Putamen (tissue), 1 donor: ENCODE measurements at regions not wholly inside any gene's neighbourhood (a gene's known extent, or its start where the extent isn't known, plus 50 kb on each side); places are given as distances from the start of the nearest gene placed in this dataset.

Source experiments
- DNase-seq: peaks from one replicate; pipeline ENCODE4 v3.0.0-alpha.2; 2016; ENCODE audit warnings: low spot score

DNA sequence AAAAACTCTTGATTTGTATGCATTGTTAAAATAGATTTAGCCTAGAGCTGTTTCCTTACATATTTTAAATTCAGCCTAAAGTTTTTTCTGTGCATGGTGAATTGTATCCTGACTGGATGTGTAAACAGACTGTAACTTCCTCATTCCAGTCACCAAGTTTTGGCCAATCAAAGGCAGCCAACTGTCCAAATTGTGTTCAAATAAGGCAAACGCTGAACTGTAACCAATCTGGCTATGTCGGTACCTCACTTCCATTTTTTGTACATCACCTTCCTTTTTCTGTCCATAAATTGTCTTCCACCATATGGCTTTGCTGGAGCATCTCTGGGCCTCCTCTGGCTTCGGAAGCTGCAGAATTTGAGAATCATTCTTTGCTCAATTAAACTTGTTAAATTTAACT, 1921.9 kb upstream of the SEL1L start:
- no peak for DNase-seq

DNA sequence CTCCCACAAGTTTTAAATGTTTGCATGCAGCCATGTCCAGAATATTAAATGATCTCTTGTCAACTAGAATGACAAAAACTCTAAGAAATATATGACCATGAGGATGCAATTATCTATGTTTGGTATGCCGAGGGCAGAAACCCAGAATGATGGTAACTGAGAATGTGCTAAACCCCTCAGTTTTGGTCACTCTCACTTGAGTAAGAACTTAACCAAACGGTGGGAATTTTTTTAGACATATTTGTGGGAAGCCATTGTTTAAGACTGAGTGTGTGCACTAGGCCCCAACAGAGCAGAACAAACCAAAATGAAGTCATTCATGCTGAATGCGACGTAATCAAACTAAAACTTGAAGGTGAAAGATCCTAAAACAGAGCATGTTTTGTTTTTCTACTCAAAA, 1927.9 kb upstream of the SEL1L start:
- no peak for DNase-seq

DNA sequence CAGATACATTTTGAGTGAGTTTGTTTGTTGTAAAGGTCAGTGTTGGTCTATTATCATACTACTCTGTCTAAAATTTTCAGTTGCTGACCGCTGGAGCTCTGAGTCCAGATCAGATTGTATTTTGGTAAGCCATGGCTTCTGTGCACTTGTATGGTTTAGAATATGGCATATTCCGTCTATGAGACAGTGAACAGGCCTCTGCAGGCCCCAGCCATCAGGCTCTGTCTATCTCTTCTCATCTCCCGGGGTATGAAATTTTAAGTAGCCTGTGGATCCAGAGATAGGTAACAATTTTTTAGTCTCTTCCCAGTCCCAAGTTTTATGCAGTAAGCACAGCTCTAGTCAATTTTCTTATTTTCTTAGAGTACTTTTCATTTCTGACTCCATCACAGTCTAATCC, 1929.1 kb upstream of the SEL1L start:
- DNase-seq, result no peak

DNA sequence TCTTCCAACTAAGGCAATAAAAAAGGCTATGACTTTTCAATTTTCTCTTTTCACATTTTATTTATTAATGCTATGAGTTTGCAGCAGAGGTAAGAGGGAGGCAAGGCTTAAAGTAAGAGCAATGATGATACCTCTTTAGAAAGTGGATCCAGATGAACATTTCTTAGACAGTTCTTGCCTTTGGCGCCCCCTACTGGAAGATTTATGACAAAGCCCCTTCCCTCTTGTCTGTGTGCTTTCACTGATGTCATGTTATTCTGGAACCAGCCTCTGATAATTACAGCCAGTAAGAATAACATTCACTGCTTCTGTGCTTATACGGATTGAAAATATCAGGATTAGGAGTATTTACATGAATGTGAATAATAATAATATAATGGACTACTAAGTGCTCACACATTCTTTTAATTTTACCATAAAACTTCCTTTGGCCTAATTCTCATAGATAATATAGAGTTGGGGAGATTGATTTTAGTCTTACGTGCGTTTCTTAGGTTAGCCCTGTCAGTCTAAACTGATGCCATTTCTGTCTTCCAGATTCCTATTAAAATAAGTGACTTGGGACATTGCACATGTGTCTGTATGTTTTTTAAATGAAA, 1929.9 kb upstream of the SEL1L start:
- peak; percentile 17 for DNase-seq

DNA sequence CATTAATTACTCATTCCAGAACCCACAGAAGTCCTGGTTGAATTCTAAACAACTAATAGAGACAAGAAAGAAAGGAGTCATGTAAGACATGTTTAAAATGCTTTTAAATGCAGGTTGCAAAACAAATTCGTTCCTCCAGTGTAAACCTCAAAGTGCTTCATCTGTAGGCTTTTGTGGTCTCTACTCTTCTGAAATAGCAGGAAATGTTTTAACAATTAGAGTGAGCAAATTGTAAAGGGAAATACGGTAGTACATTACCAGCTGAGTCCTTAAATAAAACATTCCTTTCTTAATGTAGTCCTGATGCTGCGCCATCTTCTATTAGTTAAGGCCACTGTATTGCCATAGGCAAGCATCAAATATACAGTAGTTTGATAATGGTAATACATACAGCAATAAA, 1934.2 kb upstream of the SEL1L start:
- no peak for DNase-seq

DNA sequence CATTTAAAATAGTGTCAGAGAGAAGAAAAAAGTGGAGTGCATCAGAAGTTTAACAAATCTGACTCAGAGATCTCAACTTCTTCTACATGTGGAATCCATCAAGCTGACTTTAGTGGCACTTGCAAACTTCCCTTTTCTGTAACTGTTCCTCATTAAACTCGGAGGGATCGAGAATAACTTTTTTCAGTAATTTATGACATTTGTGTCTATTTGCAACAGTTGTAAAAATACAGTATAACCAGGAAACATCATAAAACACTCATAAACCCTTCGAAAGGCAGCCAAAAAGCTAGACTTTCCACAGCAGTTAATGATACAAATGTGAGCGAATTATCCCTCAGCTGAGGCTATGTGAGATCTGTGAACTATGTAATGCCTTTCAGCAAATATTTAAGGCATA, 1936.8 kb upstream of the SEL1L start:
- DNase-seq, result no peak

DNA sequence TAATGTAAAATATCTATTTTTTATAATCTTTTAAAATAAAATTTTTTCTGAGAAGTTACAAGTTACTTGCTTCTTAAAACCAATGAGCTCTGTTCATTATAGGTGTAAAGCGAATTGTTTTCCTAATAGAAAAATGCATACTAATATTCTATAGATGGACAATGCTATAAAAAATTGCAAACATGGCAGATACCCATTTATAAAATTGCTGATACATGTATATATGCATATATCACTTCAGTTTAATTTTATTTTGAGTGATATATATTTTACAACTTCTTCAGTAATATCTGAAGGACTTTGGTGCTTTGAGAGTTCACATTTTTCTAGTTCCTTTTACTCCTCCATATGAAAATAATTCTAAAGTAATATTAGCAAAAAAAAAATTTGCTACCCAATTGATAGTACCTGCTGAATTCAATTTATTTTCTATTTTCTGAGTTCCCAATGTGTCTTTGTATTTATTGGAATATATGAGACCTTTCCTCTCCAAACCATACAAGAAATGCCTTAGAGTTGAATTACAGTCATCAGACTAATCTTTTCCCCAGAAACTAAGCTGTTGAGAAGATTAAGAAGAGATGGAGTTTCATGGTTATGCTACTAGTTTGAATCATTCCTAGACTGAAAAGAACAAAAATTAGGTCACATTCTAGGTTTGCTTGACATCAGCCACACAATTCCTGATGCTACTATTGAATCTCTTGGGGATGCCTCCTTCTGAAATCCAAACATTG, 1937.5 kb upstream of the SEL1L start:
- DNase-seq, result no peak

DNA sequence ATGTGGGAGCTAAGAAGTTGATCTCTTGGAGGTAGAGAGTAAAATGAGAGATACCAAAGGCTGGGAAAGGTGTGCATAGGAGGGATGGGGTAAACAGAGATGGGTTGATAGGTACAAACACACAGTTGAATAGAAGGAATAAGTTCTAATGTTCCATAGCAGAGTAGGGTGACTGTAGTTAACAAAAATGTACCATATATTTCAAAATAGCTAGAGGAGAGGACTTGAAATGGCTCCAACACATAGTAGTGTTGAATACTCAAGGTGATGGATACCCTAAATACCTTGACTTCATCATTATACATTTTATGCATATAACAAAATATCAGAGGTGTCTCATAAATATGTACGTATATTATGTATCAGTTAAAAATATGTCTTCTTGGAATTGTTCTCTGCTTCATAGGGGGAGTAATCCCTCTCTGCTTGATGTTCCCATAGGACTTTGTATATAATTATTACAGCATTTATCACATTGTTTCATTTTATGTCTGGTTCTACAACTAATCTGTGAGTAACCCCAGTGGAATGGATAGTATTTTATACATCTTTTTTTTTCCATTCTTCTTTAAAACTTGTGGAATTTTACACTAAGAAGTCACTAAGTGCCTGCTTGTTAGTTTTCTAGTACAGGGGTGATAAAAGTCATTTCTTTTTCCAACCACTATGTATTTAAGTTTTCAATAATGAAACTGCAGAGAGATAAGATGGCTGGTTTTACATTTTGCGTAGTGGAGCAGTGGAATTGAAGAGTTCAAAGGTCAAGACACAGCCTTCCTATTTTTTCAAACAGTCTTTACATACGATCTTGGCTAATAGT, 1940.0 kb upstream of the SEL1L start:
- DNase-seq, result no peak

DNA sequence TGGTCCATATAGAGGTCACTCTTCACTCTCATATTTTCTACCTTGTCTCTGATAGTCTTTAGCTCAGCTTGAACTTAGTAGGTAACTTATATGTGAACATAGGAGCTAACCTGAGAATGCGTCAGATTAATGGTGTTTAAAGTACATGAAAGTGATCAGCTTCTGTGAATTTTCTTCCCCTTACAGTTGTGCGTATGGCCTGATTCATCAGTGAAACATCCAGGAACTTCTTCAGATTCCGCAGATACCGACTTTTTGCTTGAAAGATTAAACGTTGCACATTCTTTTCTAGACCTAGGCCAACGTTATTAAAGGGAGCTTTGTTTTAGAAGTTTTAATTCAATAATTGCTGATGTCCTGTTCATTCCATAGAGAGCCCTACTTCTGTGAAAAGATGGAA, 1945.1 kb upstream of the SEL1L start:
- no peak for DNase-seq

DNA sequence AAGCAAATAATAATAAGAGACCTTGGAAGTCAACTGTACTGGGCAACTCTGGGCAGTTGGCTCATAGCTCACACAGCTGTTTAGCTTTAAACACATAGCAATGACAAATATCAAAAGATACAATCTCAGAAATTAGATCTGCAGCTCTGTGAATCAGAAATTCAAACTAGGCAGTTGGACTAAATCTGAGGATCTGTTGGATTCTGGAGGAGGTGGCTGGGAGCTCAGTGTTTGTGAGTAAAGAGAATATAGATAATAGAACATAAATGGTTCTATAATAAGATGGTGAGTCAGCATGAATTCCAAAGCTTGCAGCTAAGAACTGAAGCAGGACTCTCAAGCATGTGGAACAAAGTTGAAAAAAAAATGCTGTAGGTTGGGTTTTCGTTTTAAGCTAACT, 1949.4 kb upstream of the SEL1L start:
- no peak for DNase-seq

DNA sequence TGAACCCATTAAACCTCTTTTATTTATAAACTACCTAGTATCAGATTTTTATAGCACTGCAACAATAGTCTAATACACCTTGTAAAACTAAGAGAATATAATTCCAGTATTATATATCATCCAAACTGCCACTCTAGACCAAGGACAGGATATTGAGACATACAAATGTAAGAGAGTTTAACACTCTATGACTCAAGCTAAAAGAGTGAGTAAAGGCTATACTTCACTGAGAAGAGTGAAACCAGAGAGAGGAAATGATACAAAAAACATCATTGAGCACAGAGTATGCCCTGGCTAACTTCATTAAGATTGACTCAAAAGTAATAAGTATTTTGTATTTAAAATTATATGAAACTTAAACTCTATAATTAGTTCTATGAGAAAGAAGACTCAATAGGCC, 1951.9 kb upstream of the SEL1L start:
- DNase-seq, result no peak

DNA sequence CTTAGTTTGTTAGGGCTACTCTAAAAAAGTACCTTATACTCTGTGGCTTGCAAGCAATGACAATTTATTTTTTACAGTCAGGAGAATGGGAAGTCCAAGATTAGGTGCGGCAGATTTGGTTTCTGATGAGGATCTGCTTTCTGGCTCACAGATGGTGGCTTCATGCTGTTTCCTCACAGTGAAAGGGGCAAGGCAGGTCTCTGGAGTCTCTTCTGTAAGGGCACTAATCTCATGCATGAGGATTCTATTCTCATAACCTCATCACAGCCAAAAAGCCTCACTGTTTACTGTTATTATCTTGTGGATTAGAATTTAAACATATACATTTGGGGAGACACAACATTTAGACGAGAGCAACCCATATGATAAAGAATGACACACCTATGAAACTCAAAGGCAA, 1957.4 kb upstream of the SEL1L start:
- DNase-seq, result no peak

DNA sequence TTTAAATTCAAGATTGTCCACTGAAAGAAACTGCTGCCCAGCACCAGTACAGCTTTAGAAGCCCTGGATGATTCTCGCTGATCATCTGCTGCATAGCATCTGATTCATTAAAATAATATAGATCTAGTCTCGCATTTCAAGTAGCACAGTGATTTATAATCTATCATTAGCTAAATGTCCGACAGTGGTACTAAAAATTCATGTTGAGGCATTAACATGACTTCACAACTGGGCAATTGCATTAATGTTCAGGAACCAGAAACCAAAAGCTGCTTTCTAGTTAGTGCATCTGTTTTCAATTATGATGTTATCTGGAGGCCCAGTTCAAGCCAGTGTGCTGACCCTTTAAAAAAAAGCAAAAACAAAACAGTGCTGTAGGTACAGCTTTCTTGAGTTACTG, 1987.2 kb upstream of the SEL1L start:
- no peak for DNase-seq

DNA sequence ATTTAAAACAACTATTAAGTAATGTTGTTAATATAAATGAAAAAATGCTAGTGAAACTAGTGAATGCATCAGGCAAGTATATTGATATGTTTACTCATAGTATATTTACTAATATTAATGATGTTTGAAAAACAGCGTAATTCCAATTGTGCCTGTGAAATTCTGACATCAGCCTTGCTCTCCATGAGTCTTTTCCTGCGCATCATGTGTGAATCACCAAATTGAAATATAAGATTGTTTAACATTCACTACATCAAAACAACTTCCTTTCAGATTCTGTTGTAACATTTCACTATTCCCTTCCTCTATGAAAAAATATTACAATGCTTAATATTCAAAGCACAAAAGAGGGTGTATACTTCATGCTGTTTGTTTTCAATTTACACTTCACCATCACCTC, 1995.9 kb upstream of the SEL1L start:
- DNase-seq, result no peak

DNA sequence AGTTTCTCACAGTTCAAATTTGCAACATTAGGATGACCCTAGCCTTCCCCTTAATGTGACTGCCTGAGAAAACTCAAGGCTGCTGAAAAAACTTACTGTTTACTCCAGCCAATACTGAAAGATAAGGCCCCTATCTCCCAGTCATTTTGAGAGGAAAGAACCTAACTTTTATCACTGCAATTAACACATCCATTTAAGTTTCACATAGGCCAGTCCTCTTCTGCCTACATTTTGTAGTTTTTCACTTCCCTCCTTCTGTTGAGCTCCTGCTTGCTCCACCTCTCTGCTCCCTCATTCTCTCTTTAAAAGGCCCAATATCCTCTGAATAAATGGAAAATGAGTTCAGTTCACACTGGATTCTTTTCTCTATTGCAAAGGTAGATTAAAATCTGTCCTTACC, 1996.2 kb upstream of the FLRT2 start:
- no peak for DNase-seq

DNA sequence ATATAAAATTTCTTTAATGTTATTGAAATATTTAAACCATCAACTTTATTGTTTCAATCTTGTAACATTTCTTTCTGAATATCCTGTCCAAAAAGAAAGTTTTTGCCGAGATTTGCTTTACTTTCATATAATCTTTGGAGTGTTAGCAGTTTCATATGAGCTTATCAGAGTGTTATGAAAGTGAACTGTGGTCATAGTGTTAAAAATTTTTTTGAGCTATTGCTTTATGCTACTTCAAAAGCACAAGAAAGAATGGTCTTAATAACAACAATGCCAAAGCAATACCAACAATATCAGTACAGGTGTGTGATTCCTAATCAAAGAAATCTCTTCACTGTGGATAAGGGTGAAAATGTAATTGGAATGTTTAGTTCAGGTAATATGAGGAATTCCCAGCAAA, 1994.9 kb upstream of the FLRT2 start:
- DNase-seq, result no peak

DNA sequence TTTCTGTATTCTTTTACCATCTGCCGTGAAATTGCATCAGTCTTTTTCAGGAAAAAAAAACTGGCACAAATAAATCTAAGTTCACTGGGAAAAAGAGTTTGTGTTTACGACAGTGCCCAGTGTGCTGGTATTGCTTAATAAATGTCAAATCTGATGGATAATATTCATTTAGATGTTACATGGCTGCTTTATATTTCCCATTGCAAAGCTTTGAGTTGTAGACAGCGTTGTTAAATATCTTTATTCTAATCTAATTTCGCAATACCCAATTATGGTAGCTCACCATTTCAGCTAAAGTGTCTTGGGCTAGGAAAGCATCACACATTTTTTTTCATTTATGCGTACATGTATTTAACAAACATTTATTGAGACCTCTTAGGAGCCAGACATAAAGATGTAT, 1994.5 kb upstream of the FLRT2 start:
- DNase-seq, result no peak

DNA sequence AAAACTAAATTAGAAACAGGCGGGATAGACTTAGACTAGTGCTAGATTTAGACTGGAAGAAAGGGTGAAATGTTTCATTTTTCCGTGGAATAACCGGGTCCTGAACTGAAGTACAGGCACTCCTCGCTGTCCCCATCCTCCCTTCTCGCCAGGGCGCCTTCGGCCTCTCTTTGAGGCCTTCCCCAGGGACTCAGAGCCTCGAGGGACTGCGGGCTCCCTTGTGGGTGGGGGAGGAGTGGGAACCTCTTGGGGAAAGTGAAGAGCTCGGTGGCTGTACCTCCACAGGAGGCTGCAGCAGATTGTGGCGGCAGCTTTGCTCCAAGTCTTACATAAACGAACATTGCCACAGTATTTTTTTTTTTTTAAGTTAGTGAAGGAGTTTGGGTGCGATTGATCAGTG, 1988.8 kb upstream of the FLRT2 start:
- no peak for DNase-seq

DNA sequence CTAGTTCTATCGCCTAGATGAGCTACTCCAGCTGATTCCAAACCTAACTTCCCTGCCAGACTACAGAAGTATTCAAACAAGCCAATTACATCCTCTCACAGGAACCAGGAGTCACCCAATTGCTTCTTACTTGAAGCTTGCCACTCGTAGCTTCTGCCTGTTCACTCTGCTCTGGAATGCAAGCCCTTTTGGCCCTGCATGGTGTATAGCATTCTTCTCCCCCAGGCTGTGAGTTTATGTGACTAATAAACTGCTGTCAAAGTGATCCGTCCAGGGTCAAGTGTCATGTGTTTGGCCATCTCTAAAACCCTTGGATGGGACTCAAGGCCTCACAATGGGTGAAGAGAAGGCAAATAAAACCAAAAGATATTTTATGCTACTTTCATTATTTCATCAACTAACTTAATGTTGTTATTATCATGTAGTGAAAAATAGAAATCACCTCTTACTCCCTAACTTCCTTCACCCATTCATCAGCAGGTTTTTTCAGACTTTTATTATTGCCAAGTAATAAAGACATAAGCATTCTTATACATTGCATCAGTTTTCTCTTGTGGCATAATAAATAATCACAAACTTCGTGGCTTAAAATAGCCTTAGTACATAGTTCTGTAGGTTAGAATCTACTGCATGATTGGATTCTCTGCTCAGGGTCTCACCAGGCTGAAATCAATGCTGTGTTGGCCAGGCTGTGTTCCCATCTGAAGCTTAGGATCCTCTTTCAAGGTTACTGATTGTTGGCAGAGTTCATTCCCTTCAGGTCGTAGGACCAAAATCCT, 1981.7 kb upstream of the FLRT2 start:
- no peak for DNase-seq

DNA sequence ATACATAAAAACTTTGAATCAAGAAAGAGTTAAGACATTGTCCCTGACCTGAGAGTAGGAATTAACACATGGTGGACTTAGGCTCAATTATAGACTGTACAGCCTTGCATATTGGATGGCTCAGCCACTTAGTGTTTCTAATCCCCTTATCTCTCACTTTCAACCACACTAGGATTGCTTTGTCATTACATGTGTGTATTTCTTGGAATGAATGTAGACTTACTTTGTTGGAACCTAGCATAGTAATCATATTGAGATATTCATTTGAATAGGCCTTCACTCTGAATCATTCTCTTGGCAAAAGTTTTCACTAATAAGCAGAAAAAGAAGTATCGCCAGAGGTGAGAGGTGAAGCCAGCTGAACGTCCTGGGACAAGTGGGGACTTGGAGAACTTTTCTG, 1973.9 kb upstream of the FLRT2 start:
- no peak for DNase-seq

DNA sequence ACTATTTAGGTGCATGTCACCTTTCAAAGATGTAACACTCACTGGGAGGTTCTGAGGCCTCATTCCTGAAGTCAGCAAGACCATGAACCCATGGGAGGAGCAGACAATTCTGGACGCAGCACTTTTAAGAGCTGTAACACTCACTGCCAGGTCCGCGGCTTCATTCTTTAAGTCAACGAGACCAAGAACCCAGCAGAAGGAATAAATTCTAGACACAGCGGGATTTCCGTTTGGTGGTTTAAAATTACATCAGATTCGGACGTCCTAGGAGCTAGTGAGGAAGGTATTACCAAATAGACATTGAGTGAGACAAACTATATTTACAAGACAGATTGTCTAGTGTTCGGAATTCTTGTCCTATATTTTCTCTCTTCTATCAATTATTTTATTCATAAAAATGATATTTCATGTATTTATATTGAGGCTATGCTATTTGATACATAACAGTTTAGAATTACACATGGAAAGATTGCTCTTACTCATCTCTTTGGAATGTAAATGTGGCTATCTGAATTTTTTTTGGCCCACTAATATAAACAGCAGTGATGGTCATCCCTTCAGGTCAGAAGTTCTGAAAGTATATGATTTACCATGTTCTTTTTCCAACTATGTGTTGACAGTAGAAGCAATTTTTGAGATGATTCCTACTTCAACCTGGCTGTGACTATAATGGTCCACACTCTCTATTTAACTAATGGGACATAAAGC, 1973.0 kb upstream of the FLRT2 start:
- no peak for DNase-seq

DNA sequence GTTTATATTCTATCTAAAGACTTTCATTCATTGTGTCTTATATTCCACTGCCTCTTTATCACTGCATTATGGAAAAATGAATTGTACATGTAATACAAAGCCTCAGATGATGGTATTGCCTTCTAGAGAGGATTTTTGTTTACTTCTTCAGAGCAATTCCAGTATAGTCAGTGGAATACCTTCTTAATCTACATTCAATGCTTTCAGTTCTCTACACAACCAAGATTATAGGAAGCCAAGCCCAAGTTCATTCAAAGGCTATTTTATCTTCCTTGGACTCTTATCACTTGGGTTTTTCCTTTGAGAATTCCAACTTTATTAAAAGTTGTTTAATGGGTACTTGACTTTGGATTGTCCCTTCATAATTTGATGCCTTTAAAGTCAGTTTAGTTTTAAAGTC, 1971.0 kb upstream of the FLRT2 start:
- DNase-seq, result no peak
